T-helper 2 cell treated with Interferon-gamma antibody and Interleukin-4, amounts not matched to agents 100 ng/mL and 5 ng/mL, for 36 hours (primary cell): ENCODE measurements at regions not wholly inside any gene's neighbourhood (a gene's known extent, or its start where the extent isn't known, plus 50 kb on each side); places are given as distances from the start of the nearest gene placed in this dataset.
"Not testable (repeated sequence)": the region's sequence is repeated elsewhere in the genome, so short reads cannot be mapped to it uniquely, and the experiment has no call there.

Experiments
- intact Hi-C: fragments of 100-400 bp; cut with micrococcal nuclease; formaldehyde crosslinking; loops from one replicate; pipeline ENCODE4 v1.15.1; 2023

DNA sequence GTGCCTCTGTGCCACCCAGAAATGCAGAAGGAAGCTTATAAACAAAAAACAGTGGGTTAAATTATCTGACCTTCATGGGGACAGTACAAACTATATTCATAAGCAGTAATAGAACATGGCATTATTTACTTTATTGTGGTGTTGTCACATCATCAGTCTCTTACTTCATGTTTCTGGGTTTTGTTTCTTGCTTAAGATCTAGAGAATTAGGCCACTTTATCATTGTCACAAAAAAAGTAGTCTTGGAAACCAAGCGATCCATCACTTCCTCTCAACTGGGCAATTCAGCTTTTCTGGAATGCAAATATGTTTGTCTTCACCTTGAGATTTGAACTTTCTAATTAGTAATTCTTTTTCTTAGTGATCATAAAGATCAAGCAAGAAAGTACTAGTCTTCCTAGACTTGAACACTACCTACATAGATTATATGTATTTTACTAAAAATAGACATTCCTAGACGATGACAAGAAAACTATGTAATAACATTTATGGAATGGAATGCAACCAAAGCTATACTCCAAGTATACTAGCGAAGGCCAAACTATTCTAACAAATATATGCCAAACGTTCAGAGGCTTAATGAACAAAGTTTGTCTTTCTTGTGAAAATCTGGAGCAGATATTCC, 363.4 kb downstream of the DAD1 start:
- intact Hi-C loops = loop anchor here (10.0 kb wide), 2 partner anchors 49 to 279 kb away; no protein-coding TSS in a partner anchor

DNA sequence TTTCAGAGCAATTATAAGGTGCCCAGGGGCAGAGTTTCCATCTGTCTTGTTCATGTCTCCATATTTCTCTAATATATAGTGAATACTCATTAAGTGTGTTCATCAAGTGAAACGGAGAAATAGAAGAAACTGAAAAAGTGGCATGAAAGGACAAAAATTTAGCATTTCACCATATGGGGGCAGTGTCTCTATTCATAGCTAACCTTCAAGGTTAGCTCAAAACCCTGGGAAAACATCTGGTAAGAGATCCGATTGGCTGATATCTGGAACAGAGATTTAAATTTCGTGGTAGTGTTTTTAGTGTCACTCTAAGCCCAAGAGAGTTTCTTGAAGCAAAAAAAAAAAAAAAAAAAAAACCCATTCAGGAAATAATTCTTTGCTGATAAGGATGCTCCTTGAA, 367.5 kb downstream of the DAD1 start:
- intact Hi-C loops = loop anchor here (5.0 to 10.0 kb wide), 3 partner anchors 53 to 336 kb away; no protein-coding TSS in a partner anchor

DNA sequence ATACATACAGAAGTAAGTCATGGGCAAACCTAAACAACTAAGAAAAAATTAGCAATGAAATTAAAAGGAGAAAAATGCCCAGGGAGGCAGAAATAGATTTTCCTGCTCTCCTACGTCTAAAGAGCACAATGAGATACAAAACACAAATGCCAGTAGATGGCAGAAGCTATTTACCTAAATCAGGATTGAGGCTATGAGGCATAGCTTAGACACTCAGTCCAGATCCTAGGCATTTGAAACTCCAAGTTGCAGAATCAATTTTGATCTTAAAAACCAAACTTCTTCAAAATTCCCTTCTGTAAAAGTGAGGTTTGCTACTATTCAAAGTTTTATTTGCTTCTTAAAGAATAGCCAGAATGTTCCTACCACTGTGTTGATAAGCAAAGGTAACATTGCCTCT, 368.6 kb downstream of the DAD1 start:
- intact Hi-C loops = loop anchor here (5.0 to 10.0 kb wide), 3 partner anchors 54 to 337 kb away; no protein-coding TSS in a partner anchor

DNA sequence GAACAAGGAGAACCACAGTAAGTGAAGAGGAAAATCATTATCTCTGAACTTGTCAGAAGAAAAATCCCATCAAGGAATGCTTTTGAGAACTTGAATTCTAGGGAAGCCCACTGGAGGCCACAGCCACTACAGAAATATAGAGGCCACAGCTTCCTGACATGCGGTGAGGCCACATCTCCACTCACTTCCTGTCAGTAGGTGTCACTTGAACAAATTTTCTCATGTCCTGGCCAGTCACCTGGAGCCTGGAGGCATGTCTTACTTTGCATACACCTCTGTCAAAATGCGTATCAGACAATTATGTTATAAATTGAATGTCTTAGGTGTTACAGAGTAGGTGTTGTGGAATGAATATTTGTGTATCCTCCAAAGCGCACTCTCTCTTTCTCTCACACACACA, 370.3 kb downstream of the DAD1 start:
- intact Hi-C loops = no loop called here

DNA sequence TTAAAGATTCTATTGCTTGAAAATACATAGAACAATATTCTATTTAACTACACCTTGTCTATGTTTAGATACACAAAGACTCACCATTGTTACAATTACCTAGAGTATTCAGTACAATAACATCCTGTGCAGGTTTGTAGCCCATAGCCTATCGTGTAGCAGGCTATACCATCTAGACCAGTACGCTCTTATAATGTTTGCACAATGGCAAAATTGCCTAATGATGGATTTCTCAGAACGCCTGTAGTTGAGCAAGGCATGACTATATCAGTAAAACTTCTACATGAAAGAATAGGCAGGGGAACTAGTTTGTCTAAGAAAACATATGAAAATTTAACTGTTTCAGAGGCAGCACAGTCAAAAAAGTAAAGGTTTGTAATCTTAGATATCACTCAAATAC, 375.9 kb downstream of the DAD1 start:
- intact Hi-C loops = no loop called here

DNA sequence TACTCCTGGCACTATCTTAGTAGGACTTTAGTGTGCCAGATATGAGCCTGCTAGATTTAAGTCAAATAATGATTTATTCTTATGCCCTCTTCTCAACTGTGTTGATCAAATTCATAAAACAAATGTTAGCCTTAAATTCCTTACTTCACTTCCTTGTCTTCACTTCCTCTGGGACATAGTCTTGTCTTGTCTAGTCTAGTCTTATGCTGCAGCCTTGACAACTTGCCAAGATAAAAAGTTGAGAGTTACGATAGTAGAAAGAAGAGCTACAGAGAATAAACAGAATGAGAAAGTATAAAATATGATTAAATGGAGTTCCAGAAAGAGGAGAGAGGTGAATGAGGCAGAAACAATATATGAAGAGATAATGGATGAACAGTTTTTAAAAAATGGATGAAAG, 378.1 kb downstream of the DAD1 start:
- intact Hi-C loops = no loop called here

DNA sequence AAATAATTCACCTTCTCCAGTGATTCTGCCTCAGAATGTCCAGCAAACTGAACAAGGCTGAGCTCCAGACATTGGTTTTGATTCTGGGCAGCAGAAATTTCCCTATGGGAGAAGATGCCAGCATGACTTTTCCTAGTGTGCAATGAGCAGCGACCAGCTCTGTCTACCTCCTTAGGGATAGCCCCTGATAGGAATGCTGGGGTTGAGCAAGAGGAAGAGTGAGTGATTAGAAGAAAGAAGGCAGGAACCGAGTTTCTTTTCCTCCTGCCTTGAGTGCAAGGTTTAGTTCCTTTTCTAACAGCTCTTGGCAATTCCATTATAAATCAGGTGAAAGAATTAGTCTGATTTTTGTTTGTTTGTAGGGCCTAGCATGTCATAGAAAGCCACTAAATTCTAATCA, 379.0 kb downstream of the DAD1 start:
- intact Hi-C loops = no loop called here

DNA sequence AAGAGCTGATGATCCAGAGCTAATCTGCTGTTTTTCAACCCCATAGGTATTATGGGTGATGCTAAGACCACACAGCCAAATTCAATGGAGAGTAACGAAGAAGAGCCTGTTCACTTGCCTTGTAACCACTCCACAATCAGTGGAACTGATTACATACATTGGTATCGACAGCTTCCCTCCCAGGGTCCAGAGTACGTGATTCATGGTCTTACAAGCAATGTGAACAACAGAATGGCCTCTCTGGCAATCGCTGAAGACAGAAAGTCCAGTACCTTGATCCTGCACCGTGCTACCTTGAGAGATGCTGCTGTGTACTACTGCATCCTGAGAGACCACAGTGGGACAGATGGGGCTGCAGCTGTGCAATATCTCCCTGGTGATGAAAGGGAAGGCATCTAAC, 386.0 kb downstream of the DAD1 start:
- intact Hi-C loops = no loop called here

DNA sequence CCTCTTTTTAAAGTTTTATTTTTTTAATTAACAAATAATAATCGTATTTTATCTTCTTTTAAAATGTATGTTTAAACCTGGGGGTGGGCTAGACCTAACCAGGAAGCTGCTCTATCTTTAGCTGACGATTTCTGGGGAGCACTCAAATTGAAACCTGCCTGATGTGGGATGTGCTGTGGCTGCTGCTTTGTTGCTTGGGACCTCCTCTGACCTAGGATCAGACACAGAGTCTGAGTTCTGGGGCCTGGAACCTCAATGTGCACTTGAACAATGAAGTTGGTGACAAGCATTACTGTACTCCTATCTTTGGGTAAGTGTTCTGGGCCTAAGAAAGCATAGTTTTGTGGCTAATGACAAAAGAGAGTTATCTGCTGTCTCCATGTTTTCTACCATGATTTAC, 386.7 kb downstream of the DAD1 start:
- intact Hi-C loops = no loop called here

DNA sequence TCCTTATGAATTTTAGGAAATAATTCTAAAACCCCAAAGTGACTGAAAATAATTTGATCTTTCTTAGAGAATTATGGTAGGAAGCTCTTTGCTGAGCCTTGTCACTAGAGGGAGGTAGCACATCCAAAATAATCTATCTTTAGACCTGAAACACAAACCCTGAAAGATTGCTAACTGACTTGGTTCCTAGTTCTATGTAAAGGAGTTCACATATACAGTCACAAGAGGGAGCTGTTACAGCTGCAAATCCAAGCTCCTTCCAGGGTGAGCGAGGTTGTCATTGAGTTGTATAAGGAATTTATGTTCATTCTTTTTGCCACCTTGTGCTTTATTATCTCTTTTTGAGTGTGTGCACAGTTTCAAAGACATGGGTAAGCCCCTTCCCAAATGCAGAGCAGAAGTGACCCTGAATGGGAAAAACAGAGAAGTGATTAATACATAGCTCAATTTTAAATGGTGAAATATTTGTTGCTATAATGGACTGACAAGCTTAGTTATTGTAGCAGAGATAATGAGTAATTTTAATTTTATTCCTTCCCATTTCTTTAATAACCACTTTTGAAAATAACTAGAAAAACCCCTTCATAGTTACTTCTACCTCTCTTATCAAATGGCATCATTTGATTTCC, 387.9 kb downstream of the DAD1 start:
- intact Hi-C loops = loop anchor here (1.0 kb wide), 1 partner anchor 369 kb away; no protein-coding TSS in a partner anchor

DNA sequence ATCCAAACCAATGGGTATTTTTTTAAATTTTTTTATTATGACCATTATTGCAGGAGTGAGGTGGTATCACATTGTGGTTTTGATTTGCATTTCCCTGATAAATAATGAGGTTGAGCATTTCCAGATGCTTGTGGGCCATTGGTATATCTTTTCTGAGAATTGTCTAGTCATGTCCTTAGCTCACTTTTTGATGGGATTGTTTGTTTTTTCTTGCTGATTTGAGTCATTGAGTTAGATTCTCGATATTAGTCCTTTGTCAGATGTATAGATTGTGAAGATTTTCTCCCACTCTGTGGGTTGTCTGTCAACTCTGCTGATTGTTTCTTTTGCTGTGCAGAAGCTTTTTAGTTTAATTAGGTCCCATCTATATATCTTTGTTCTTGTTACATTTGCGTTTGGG, 388.9 kb downstream of the DAD1 start:
- intact Hi-C loops = not testable (repeated sequence)

DNA sequence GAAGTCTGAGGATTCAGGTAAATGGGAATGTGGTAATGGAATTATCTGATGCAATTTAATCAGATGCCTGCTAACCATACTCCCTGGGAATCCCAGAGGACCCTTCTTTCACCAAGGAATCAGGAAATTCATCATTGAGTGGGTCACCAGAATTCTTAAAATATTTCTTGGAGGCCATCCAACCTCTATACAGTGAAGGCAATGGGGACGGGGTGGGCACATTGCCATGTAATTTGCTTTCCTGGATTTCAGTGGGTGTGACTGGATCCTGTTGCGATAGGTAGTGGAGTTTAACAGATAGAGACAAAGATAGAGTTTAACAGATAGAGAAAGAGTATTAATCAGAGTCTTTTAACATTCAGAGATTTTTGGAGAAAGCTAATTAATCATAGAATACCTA, 394.4 kb downstream of the DAD1 start:
- intact Hi-C loops = no loop called here

DNA sequence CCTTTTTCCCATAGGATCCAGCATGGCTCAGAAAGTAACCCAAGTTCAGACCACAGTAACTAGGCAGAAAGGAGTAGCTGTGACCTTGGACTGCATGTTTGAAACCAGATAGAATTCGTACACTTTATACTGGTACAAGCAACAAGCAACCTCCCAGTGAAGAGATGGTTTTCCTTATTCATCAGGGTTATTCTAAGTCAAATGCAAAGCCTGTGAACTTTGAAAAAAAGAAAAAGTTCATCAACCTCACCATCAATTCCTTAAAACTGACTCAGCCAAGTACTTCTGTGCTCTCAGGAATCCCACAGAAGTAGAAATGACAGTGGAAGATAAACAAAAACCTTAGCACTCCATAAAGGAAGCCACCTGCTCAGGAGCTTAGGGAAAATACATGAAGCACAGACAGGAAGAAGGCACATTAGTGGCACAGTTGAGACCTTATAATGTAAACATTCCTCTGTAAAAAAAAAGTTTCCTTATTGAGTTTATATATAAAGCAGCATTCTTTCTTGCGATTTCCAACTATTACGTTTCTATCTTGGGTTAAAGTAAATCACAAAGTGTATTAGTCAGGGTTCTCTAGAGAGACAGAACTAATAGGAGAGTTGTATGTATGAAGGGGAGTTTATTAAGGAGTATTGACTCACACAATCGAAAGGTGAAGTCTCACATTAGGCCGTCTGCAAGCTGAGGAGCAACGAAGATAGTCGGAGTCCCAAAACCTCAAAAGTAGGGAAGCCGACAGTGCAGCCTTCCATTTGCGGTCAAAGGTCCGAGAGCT, 398.4 kb downstream of the DAD1 start:
- intact Hi-C loops = no loop called here

DNA sequence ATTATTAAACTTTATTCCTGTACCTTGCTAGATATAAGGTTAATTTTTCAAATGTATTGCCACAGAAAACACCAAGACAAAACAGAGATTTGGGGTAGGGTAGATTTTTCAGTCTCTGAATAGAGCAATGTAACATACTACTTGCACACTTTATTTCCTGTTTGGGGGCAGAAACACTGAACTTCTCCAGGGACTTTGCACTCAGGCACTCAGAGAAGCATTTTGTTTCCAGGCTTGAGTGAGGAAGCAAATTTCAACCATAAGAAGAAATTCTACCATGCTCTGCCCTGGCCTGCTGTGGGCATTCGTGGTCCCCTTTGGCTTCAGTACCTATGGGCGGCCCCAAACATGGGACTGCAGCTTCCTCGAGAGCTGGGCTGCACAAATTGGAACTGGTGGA, 399.1 kb downstream of the DAD1 start:
- intact Hi-C loops = no loop called here

DNA sequence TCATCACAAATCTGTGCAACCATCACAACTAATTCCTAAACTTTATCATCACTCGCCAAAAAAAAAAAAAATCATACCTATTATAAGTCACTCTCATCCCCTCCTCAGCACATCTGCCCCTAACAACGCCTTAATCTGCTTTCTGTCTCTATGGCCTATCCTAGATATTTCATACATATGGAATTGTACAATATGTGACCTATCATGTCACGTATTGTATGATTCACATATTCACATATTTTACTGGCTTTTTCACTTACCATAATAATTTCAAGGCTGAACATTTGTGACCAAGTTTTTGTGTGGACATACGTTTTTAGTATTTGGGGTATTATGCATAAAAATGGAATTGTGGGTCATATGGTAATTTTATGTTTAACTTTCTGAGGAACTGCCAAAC, 400.7 kb downstream of the DAD1 start:
- intact Hi-C loops = no loop called here

DNA sequence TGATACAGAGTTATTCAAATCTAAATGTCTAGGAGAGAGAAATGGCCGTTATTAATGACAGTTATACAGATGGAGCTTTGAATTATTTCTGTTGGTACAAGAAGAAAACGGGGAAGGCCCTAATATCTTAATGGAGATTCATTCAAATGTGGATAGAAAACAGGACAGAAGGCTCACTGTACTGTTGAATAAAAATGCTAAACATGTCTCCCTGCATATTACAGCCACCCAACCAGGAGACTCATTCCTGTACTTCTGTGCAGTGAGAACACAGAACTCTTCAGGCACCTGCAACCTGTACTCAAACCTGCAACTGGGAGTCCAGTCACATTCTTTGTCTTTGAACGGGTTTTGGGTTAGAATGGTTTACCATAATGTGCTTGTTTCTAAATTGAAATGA, 403.2 kb downstream of the DAD1 start:
- intact Hi-C loops = no loop called here

DNA sequence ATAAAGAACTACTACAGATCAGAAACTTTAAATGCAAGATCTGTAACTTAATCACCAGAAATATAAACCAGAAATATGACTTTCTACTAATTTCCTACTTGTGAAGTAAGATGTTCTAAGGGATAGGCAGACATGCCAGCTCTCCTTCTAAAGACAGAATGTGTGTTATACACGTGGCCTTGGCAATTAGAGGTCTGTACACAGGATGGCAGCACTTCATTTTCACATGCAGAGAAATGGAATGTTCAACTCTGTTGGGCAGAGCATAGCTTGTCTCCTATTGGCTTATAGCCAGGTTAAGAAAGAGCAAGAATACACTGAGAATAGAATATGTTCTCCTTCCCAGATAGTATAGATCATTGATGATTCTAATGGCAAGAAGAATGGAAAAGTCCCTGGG, 403.8 kb downstream of the DAD1 start:
- intact Hi-C loops = no loop called here

DNA sequence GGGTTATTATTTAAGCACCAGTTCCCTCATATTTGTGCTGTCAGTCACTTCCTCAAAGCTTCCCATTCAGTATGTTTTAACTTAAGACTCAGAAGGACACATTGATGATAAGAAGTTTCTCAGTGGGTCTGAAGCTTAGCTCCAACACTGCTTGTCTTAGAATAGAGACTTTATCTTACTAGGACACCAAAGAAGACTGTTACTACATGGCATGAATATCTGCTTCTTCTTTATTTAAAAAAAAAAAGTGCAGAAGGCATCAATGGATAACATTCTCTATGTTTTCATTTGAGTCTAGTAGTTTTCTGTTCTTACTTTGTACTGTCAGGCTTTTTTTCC, 404.2 kb downstream of the DAD1 start:
- intact Hi-C loops = no loop called here

DNA sequence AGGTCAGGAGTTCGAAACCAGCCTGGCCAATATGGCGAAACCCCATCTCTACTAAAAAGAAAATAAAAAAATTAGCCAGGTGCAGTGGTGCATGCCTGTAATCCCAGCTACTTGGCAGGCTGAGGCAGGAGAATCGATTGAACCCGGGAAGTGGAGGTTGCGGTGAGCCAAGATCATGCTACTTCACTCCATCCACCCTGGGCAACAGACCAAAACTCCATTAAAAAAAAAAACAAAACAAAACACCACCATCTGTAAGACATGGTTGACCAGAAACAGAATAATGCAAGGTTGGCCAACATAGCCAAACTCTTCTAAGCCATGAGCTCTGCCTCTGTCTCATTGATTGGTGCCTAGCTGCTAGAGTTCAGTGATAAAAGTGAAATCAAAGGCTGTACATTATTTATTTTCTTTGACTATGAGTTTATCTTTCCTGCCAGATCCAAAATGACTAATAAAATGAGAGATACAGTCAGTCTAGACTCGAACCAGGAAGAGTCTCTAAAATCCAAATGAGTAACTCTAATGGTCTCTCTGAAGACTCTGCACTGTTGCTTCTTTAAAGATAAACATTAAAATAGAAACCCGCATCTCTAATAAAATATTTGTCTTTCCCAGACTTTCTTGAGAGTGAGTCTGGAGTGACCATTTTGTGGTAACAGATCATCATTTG, 404.7 kb downstream of the DAD1 start:
- intact Hi-C loops = no loop called here

DNA sequence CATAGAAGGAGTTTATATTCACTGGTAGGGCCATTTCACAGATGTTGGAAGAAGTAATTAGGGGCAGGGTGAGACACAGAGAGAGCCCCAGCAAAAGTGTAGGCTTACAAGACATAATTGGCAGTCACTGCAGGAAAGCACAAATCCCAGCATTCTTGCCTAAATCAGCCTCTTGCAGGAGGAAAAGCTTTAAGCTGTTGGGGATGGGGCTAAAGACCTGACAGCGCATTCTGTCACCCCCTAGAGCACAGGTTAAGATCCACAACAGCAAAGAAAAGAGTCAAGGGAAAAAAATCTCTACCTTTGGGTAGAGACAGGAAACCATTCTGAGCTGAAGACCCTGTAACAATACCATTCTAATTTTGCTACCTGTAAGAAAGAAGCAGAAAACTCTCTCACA, 409.0 kb downstream of the DAD1 start:
- intact Hi-C loops = no loop called here

DNA sequence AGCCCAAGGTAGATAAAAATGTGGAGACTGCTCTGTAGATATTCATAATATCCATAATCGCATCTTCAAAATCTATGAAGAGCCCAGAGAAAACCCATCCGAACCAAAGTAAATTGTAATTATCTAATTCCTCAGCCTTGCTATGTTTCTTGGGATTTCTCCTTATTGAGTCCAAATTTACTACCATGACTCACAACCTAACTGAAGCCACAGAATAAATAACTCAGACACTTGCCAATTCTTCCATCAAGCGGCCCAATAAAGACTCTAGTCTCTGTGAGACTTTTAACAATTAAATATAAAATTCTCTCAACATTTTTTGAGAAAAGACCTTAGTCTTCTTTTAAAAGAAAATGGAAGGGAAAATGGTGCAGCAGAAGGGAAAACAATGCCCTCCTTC, 409.8 kb downstream of the DAD1 start:
- intact Hi-C loops = no loop called here

DNA sequence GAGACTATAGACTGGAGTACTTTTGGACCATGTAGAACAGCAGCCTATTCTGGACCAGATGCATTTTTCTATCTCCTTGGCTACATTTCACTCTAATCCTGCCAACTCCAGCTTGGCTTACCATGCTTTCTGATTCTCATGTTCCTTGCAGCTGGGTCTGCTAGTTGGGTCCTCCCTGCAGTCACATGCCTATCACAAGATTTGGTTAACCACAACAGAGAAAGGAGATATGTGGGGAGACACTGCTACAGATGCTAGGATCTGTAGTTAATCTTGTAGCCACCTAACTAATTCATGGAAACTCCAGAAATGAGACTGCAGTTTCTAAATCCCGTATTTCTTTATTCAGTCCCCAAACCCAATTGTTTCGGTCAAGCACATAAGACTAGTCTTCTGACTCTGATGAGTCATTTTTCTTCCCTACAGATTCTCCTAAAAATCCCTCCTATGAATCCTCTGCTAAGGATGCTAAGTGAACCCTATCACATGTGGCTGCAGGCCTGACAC, 410.6 kb downstream of the DAD1 start:
- intact Hi-C loops = no loop called here
